ENCODE measurements at regions not wholly inside any gene's neighbourhood (a gene's known extent, or its start where the extent isn't known, plus 50 kb on each side); places are given as distances from the start of the nearest gene placed in this dataset.

GRCh38 chr14:43464968-43465367 is 1042.1 kb downstream of the FSCB start:
- no peak for TF ChIP-seq CTCF (IDR thresholded peaks at IDR 0.05)
- no peak for TF ChIP-seq POLR2AphosphoS5 (IDR thresholded peaks at IDR 0.05)
- TF ChIP-seq POLR2A (IDR thresholded peaks at IDR 0.05) = no peak
- no peak for TF ChIP-seq EP300 (IDR thresholded peaks at IDR 0.05; ENCODE audit: low read depth)
